ENCODE measurements at regions not wholly inside any gene's neighbourhood (a gene's known extent, or its start where the extent isn't known, plus 50 kb on each side); places are given as distances from the start of the nearest gene placed in this dataset.

GRCh38 chr13:29980339-29980738 lies 129.9 kb upstream of the UBL3 start:
- no peak for ATAC-seq
- intact Hi-C loops (cut with DNase I): no loop called here

GRCh38 chr13:29978211-29978610 lies 127.8 kb upstream of the UBL3 start:
- intact Hi-C loops (cut with DNase I): no loop called here
- DNase-seq (no peak), ATAC-seq (no peak)
- Histone ChIP-seq H3K4me3 (no peak overlapping the region), H3K9me3 (no peaks in the 10 kb centered on the region), H3K27me3 (no peaks in the 10 kb centered on the region), H3K4me1 (no peaks in the 10 kb centered on the region), H3K36me3 (no peaks in the 10 kb centered on the region), H3K27ac (no peak overlapping the region)
- TF ChIP-seq CTCF (IDR thresholded peaks at IDR 0.05): no peak

More at GRCh38 chr13:29980339-29980738, 129.9 kb upstream of the UBL3 start:
- TF ChIP-seq CTCF (IDR thresholded peaks at IDR 0.05): no peak
- Histone ChIP-seq H3K36me3 (no peaks in the 10 kb centered on the region), H3K4me3 (no peak overlapping the region), H3K9me3 (no peaks in the 10 kb centered on the region), H3K27me3 (no peaks in the 10 kb centered on the region), H3K4me1 (no peaks in the 10 kb centered on the region), H3K27ac (no peak overlapping the region)
- DNase-seq: no peak

- TF ChIP-seq CTCF (IDR thresholded peaks at IDR 0.05): no peak
- H3K9me3 ChIP-seq: no peaks in the 10 kb centered on the region
- H3K4me3 ChIP-seq: no peak overlapping the region
- no peaks in the 10 kb centered on the region for H3K36me3 ChIP-seq
- DNase-seq (no peak), ATAC-seq (no peak)
- no peaks in the 10 kb centered on the region for H3K27me3 ChIP-seq
- H3K4me1 ChIP-seq: no peaks in the 10 kb centered on the region
- intact Hi-C loops (cut with DNase I): no loop called here
- H3K27ac ChIP-seq: no peak overlapping the region
These were observed 127.2 kb upstream of the UBL3 start for GRCh38 chr13:29977476-29978120.

GRCh38 chr13:29976535-29976934 lies 126.1 kb upstream of the UBL3 start:
- H3K27ac ChIP-seq: no peak overlapping the region
- DNase-seq: no peak

GRCh38 chr13:29975283-29975682 lies 124.9 kb upstream of the UBL3 start:
- Histone ChIP-seq H3K9me3 (no peaks in the 10 kb centered on the region), H3K4me3 (no peak overlapping the region), H3K4me1 (no peaks in the 10 kb centered on the region), H3K27ac (no peak overlapping the region), H3K36me3 (no peaks in the 10 kb centered on the region), H3K27me3 (no peaks in the 10 kb centered on the region)
- DNase-seq (no peak), ATAC-seq (no peak)
- TF ChIP-seq CTCF (IDR thresholded peaks at IDR 0.05): no peak
- intact Hi-C loops (cut with DNase I): no loop called here

More at GRCh38 chr13:29976535-29976934, 126.1 kb upstream of the UBL3 start:
- ATAC-seq: no peak
- H3K4me3 ChIP-seq: no peak overlapping the region
- no peaks in the 10 kb centered on the region for H3K36me3 ChIP-seq
- no peaks in the 10 kb centered on the region for H3K9me3 ChIP-seq
- no peak for TF ChIP-seq CTCF (IDR thresholded peaks at IDR 0.05)
- no peaks in the 10 kb centered on the region for H3K4me1 ChIP-seq
- intact Hi-C loops (cut with DNase I): no loop called here
- no peaks in the 10 kb centered on the region for H3K27me3 ChIP-seq

- Histone ChIP-seq H3K9me3 (no peaks in the 10 kb centered on the region), H3K4me1 (no peaks in the 10 kb centered on the region), H3K36me3 (no peaks in the 10 kb centered on the region), H3K27me3 (no peaks in the 10 kb centered on the region), H3K27ac (no peak overlapping the region), H3K4me3 (no peak overlapping the region)
- DNase-seq (no peak), ATAC-seq (no peak)
- intact Hi-C loops (cut with DNase I): no loop called here
- no peak for TF ChIP-seq CTCF (IDR thresholded peaks at IDR 0.05)
These were observed 118.9 kb upstream of the UBL3 start for GRCh38 chr13:29969286-29969685.

Data from upper lobe of right lung (tissue), 1 donor.